ENCODE measurements at regions not wholly inside any gene's neighbourhood (a gene's known extent, or its start where the extent isn't known, plus 50 kb on each side); places are given as distances from the start of the nearest gene placed in this dataset.

GRCh38 chr6:166724576-166724975 lies 97.5 kb upstream of the RPS6KA2 start:
- TF ChIP-seq TAF1 (IDR thresholded peaks at IDR 0.05; ENCODE audit: borderline replicate concordance, insufficient read depth, low read length) = no peak
- no peak for TF ChIP-seq FOXP2 (optimal IDR thresholded peaks at IDR 0.05; ENCODE audit: borderline replicate concordance, extremely low read depth, extremely low read length, insufficient read depth)
- no peak for TF ChIP-seq SIN3A (IDR thresholded peaks at IDR 0.05; ENCODE audit: borderline replicate concordance, insufficient read depth, low read length)
- TF ChIP-seq POLR2AphosphoS5 (IDR thresholded peaks at IDR 0.05; ENCODE audit: low read depth, low read length) = no peak
- no peak for TF ChIP-seq REST (IDR thresholded peaks at IDR 0.05; ENCODE audit: insufficient read depth in 1 of 2, low read depth in 2 of 2, low read length in 2 of 2)

GRCh38 chr6:166722785-166723184 lies 95.7 kb upstream of the RPS6KA2 start:
- TF ChIP-seq FOXP2 (optimal IDR thresholded peaks at IDR 0.05; ENCODE audit: borderline replicate concordance, extremely low read depth, extremely low read length, insufficient read depth) (no peak), POLR2AphosphoS5 (IDR thresholded peaks at IDR 0.05; ENCODE audit: low read depth, low read length) (no peak)

- no peak for TF ChIP-seq SIN3A (IDR thresholded peaks at IDR 0.05; ENCODE audit: borderline replicate concordance, insufficient read depth, low read length)
- no peak for TF ChIP-seq POLR2AphosphoS5 (IDR thresholded peaks at IDR 0.05; ENCODE audit: low read depth, low read length)
- no peak for TF ChIP-seq REST (IDR thresholded peaks at IDR 0.05; ENCODE audit: insufficient read depth in 1 of 2, low read depth in 2 of 2, low read length in 2 of 2)
- TF ChIP-seq TAF1 (IDR thresholded peaks at IDR 0.05; ENCODE audit: borderline replicate concordance, insufficient read depth, low read length) = no peak
These were observed 94.5 kb upstream of the RPS6KA2 start for GRCh38 chr6:166721576-166721975.

- TF ChIP-seq REST (IDR thresholded peaks at IDR 0.05; ENCODE audit: insufficient read depth in 1 of 2, low read depth in 2 of 2, low read length in 2 of 2) (no peak), TAF1 (IDR thresholded peaks at IDR 0.05; ENCODE audit: borderline replicate concordance, insufficient read depth, low read length) (no peak), FOXP2 (optimal IDR thresholded peaks at IDR 0.05; ENCODE audit: borderline replicate concordance, extremely low read depth, extremely low read length, insufficient read depth) (no peak), SIN3A (IDR thresholded peaks at IDR 0.05; ENCODE audit: borderline replicate concordance, insufficient read depth, low read length) (no peak), POLR2AphosphoS5 (IDR thresholded peaks at IDR 0.05; ENCODE audit: low read depth, low read length) (no peak)
These were observed 93.8 kb upstream of the RPS6KA2 start for GRCh38 chr6:166720856-166721255.

GRCh38 chr6:166719019-166719418 lies 92.0 kb upstream of the RPS6KA2 start:
- TF ChIP-seq POLR2AphosphoS5 (IDR thresholded peaks at IDR 0.05; ENCODE audit: low read depth, low read length) (no peak), REST (IDR thresholded peaks at IDR 0.05; ENCODE audit: insufficient read depth in 1 of 2, low read depth in 2 of 2, low read length in 2 of 2) (no peak), SIN3A (IDR thresholded peaks at IDR 0.05; ENCODE audit: borderline replicate concordance, insufficient read depth, low read length) (no peak), TAF1 (IDR thresholded peaks at IDR 0.05; ENCODE audit: borderline replicate concordance, insufficient read depth, low read length) (no peak), FOXP2 (optimal IDR thresholded peaks at IDR 0.05; ENCODE audit: borderline replicate concordance, extremely low read depth, extremely low read length, insufficient read depth) (no peak)

Data from PFSK-1 (cell line).